ENCODE measurements at regions not wholly inside any gene's neighbourhood (a gene's known extent, or its start where the extent isn't known, plus 50 kb on each side); places are given as distances from the start of the nearest gene placed in this dataset.
"Not testable (repeated sequence)": the region's sequence is repeated elsewhere in the genome, so short reads cannot be mapped to it uniquely, and the experiment has no call there.

DNA sequence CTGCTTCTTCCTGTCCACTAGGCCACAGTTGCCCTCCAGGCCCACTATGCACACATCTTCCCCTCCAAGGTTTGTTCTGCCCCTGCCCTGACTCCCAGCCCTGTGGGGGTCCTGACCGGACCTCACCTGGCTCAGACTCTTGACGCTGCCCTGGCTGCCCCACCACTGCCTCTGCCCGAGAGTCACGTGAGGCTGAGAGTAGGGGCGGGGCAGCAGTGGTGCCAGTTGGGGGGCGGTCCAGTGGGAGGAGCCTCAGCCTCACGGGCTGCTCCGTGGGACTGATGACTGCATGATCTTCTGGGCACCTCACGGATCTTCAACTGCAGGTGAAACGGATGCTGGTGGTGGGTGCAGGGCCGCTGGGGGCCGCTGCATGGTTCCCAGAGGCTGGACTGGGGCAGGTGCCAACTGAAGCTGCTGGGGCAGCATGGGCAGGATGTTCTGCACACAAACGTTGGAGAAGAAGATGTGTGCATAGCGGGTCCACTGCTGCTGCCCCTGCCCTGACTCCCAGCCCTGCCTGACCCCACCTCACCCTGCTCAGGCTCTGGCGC, 77.6 kb downstream of the HHIPL2 start:
- H3K36me3 ChIP-seq (ENCODE audit: low read depth); H3K4me1 ChIP-seq (ENCODE audit: insufficient read depth); H3K9me3 ChIP-seq (ENCODE audit: low read depth); in situ Hi-C loops (cut with MboI); H3K9ac ChIP-seq; H3K79me2 ChIP-seq (ENCODE audit: insufficient read depth); H2AFZ ChIP-seq; DNase-seq; H3F3A ChIP-seq (ENCODE audit: insufficient read depth); H3K4me3 ChIP-seq; H3K27me3 ChIP-seq (replicated peaks; ENCODE audit: insufficient read depth); H4K20me1 ChIP-seq (ENCODE audit: insufficient read depth); H3K27ac ChIP-seq; H3K4me2 ChIP-seq (ENCODE audit: unreplicated experiment); H3K9me2 ChIP-seq (ENCODE audit: insufficient read depth): not testable (repeated sequence)
- WGBS, 2 experiments (ENCODE audit: low coverage in 1 of 2, low lambda C conversion rate in 2 of 2, missing lambda C conversion rate in 2 of 2), result 65 to 80% methylated on average over 11 to 13 of the region's 15 CpGs

GRCh38 chr1:222466150-222466865, 81.6 kb downstream of the HHIPL2 start:
- peak overlapping the region; percentile 98 for H3K27ac ChIP-seq
- TF ChIP-seq EZH2phosphoT487 (IDR thresholded peaks at IDR 0.05; ENCODE audit: insufficient read depth, low read depth) (no peak), EZH2 (IDR thresholded peaks at IDR 0.05; ENCODE audit: insufficient read depth, poor library complexity, severe bottlenecking) (no peak)
- H3K79me2 ChIP-seq (ENCODE audit: insufficient read depth), result no peaks in the 10 kb centered on the region
- H2AFZ ChIP-seq, result 0 out of 2 replicates have a peak overlapping the region, but pooled peaks have one; percentile 30
- H3K4me2 ChIP-seq (ENCODE audit: unreplicated experiment), result peak overlapping the region; percentile 79
- 90 to 91% methylated on average over 8 of the region's 8 CpGs for WGBS, 2 experiments (ENCODE audit: low coverage in 1 of 2, low lambda C conversion rate in 2 of 2, missing lambda C conversion rate in 2 of 2)
- in situ Hi-C loops (cut with MboI), result loop anchor here (10.0 kb wide), 1 partner anchor 168 kb away; no protein-coding TSS in a partner anchor
- 0 out of 2 replicates have a peak, but pooled peaks cover 11% of the 10 kb centered on the region for H3K4me1 ChIP-seq (ENCODE audit: insufficient read depth)
- H3K4me3 ChIP-seq, result no peak overlapping the region
- no peaks in the 10 kb centered on the region for H3K9me2 ChIP-seq (ENCODE audit: insufficient read depth)
- DNase-seq, result peak; percentile 2
- H3K9me3 ChIP-seq (ENCODE audit: low read depth), result no peaks in the 10 kb centered on the region
- H4K20me1 ChIP-seq (ENCODE audit: insufficient read depth), result no peaks in the 10 kb centered on the region
- H3K9ac ChIP-seq, result peak overlapping the region; percentile 93
- H3K27me3 ChIP-seq (replicated peaks; ENCODE audit: insufficient read depth), result no peaks in the 10 kb centered on the region
- peaks cover 7% of the 10 kb centered on the region; the same call in 1 of the 2 replicates for H3F3A ChIP-seq (ENCODE audit: insufficient read depth)
- no peaks in the 10 kb centered on the region for H3K36me3 ChIP-seq (ENCODE audit: low read depth)

GRCh38 chr1:222465211-222466041, 82.5 kb downstream of the HHIPL2 start:
- TF ChIP-seq EZH2 (IDR thresholded peaks at IDR 0.05; ENCODE audit: insufficient read depth, poor library complexity, severe bottlenecking), result no peak
- Histone ChIP-seq H3K9me3 (ENCODE audit: low read depth) (no peaks in the 10 kb centered on the region), H3K36me3 (ENCODE audit: low read depth) (no peaks in the 10 kb centered on the region), H3K79me2 (ENCODE audit: insufficient read depth) (no peaks in the 10 kb centered on the region), H2AFZ (peak overlapping the region; percentile 94), H3K4me1 (ENCODE audit: insufficient read depth) (0 out of 2 replicates have a peak, but pooled peaks cover 11% of the 10 kb centered on the region), H3K4me2 (ENCODE audit: unreplicated experiment) (peak overlapping the region; percentile 91), H3K9ac (peak overlapping the region; percentile 93), H4K20me1 (ENCODE audit: insufficient read depth) (no peaks in the 10 kb centered on the region), H3K9me2 (ENCODE audit: insufficient read depth) (no peaks in the 10 kb centered on the region), H3K27me3 (replicated peaks; ENCODE audit: insufficient read depth) (no peaks in the 10 kb centered on the region), H3K27ac (peak overlapping the region; percentile 98), H3F3A (ENCODE audit: insufficient read depth) (peaks cover 7% of the 10 kb centered on the region; the same call in 1 of the 2 replicates), H3K4me3 (peak overlapping the region; percentile 77)
- WGBS, 2 experiments (ENCODE audit: low coverage in 1 of 2, low lambda C conversion rate in 2 of 2, missing lambda C conversion rate in 2 of 2), result 1% methylated on average over 44 to 46 of the region's 46 CpGs
- DNase-seq, result peak; percentile 98
- in situ Hi-C loops (cut with MboI), result loop anchor here (10.0 kb wide), 1 partner anchor 169 kb away; no protein-coding TSS in a partner anchor

DNA sequence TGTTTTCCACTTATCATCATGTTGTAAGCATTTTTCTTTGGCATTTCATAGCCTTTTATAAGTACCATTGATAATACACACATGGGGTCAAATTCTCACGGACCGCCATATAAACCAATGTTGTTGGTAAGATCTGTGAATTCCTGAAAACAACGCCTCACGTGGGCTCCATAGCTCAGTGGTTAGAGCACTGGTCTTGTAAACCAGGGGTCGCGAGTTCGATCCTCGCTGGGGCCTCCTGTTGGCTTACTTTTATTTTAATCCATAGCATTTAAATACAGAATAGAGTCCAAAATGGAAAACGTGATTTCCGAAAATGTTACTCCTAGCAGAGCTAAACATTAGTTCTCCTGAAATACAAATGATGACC, 83.1 kb downstream of the HHIPL2 start:
- Histone ChIP-seq H3K9me3 (ENCODE audit: low read depth) (no peaks in the 10 kb centered on the region), H3K9me2 (ENCODE audit: insufficient read depth) (no peaks in the 10 kb centered on the region), H3K4me2 (ENCODE audit: unreplicated experiment) (peak overlapping the region; percentile 91), H3K27ac (peak overlapping the region; percentile 98), H4K20me1 (ENCODE audit: insufficient read depth) (no peaks in the 10 kb centered on the region), H3K79me2 (ENCODE audit: insufficient read depth) (no peaks in the 10 kb centered on the region), H3K9ac (peak overlapping the region; percentile 93), H2AFZ (peak overlapping the region; percentile 93), H3K27me3 (replicated peaks; ENCODE audit: insufficient read depth) (no peaks in the 10 kb centered on the region), H3K4me3 (peak overlapping the region; percentile 77), H3K36me3 (ENCODE audit: low read depth) (no peaks in the 10 kb centered on the region), H3F3A (ENCODE audit: insufficient read depth) (peaks cover 7% of the 10 kb centered on the region; the same call in 1 of the 2 replicates), H3K4me1 (ENCODE audit: insufficient read depth) (0 out of 2 replicates have a peak, but pooled peaks cover 11% of the 10 kb centered on the region)
- peak; percentile 72 for DNase-seq
- 2% methylated on average over 10 of the region's 10 CpGs for WGBS, 2 experiments (ENCODE audit: low coverage in 1 of 2, low lambda C conversion rate in 2 of 2, missing lambda C conversion rate in 2 of 2)
- no peak for TF ChIP-seq EZH2phosphoT487 (IDR thresholded peaks at IDR 0.05; ENCODE audit: insufficient read depth, low read depth)
- TF ChIP-seq EZH2 (IDR thresholded peaks at IDR 0.05; ENCODE audit: insufficient read depth, poor library complexity, severe bottlenecking), result no peak
- in situ Hi-C loops (cut with MboI), result loop anchor here (10.0 kb wide), 1 partner anchor 170 kb away; no protein-coding TSS in a partner anchor

Measured in GM23248 (cell line).